Small intestine (tissue), 7 donors: ENCODE measurements at regions not wholly inside any gene's neighbourhood (a gene's known extent, or its start where the extent isn't known, plus 50 kb on each side); places are given as distances from the start of the nearest gene placed in this dataset.

Experiments used
- DNase-seq, 2 donors: peaks; one replicate each; pipeline versions ENCODE4 v3.0.0 to v3.0.0-alpha.2; 2013
- FAIRE-seq: peaks from 2 replicates; lab custom pipeline; 2012; peaks lifted over from hg19 to GRCh38; lab: Jason Lieb, UNC
- H3K27ac ChIP-seq, 3 donors: one replicate each; pipeline ENCODE4 v1.5.1; 2013; ENCODE audit warnings: low read length in 2 of 3, mild to moderate bottlenecking in 2 of 3, control low read depth in 1 of 3, inconsistent platforms in 1 of 3, low read depth in 1 of 3, moderate library complexity in 1 of 3
- H3K27me3 ChIP-seq, 3 donors: one replicate each; pipeline ENCODE4 v1.6.1; 2013; ENCODE audit warnings: low read length in 3 of 3, inconsistent platforms in 1 of 3; ENCODE audit not compliant: control insufficient read depth in 3 of 3, insufficient read depth in 3 of 3
- H3K36me3 ChIP-seq, 3 donors: one replicate each; pipeline ENCODE4 v1.6.1; 2013; ENCODE audit warnings: low read length in 3 of 3, inconsistent platforms in 1 of 3, low read depth in 1 of 3, mild to moderate bottlenecking in 1 of 3, moderate library complexity in 1 of 3; ENCODE audit not compliant: control insufficient read depth in 3 of 3, insufficient read depth in 2 of 3
- H3K4me1 ChIP-seq, 3 donors: one replicate each; pipeline ENCODE4 v1.6.1; 2013; ENCODE audit warnings: low read length in 2 of 3, inconsistent platforms in 1 of 3, low read depth in 1 of 3, mild to moderate bottlenecking in 1 of 3, moderate library complexity in 1 of 3; ENCODE audit not compliant: control insufficient read depth in 3 of 3, insufficient read depth in 2 of 3
- H3K4me3 ChIP-seq, 3 donors: one replicate each; pipeline ENCODE4 v1.5.1; 2013; ENCODE audit warnings: low read length in 3 of 3, control low read depth in 1 of 3, inconsistent platforms in 1 of 3, low read depth in 1 of 3, mild to moderate bottlenecking in 1 of 3, moderate library complexity in 1 of 3
- H3K9me3 ChIP-seq, 2 donors: one replicate each; pipeline ENCODE4 v1.6.1; 2013; ENCODE audit warnings: low read depth in 1 of 2, low read length in 1 of 2; ENCODE audit not compliant: control insufficient read depth in 2 of 2, insufficient read depth in 1 of 2
- WGBS, 3 donors: extraction: QIAGEN DNeasy Blood & Tissue Kit; methylation state at CpG; one replicate each; pipeline ENCODE4 v1.1.7; 2013; 5-methylcytosine and 5-hydroxymethylcytosine counted together
- donor health status: healthy with polysubstance abuse.
- donor health status: control.
- donor health status: control.
- donor health status: Bipolar disorder and iron deficiency.
- donor health status: healthy.

DNA sequence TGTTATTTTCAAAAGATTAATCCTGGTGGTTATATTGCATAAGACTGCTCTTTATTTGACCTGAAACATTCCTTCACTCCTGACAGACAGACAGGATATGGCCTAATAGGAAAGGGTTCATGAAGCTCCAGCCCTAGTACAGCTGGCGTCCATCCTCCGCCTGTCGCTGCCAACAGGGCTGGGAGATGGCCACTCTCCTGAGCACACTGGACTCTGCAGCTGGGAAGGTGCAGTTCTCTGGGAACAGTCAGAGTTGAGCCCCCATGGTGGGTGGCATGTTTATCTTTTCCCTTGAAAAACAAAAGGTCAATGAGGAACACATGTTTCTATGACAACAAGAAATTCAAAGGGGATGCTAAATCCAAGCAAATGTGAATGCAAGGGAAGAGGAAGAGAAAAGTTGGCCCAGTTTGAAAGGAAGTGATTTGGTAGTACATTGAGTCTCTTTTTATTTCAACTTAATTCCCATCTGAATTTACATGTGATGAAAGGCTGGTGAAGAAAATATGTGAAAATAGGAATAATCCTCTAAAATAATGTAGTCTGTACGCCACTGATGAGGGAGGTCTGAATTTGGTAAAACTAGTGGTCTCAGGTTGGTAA lies 89.9 kb upstream of the DCN start:
- Histone ChIP-seq H3K9me3 (peaks cover 0 to 4% of the 10 kb centered on the region in 2 donors), H3K4me1 (no peaks in the 10 kb centered on the region), H3K27ac (peak overlapping the region in 1 of 3 donors; percentile 74), H3K27me3 (peaks cover 0 to 2% (median 0%) of the 10 kb centered on the region in 3 donors), H3K4me3 (no peak overlapping the region), H3K36me3 (no peaks in the 10 kb centered on the region)
- 80 to 95% (median 92%) methylated on average over 4 of the region's 4 CpGs for WGBS, 3 donors
- FAIRE-seq = no peak
- no peak for DNase-seq

DNA sequence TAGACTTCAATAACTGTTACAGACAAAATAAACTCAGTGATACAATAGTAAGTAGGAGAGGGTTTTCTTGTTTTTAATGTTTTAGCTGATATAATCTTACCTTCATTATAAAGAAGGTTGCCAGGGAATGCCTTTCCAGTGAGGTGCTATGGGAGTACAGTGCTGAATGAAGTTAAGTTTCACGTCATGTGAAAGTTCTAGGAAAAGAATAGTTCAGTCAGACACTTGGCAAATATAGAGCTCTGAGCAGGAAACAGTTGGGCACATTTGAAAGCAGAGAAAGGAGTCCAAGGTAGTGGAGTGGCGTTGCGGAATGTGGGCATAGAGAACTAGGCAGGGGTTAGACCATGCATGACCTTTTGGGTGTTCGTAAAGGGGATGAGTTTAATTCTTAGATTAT lies 88.6 kb upstream of the DCN start:
- DNase-seq = no peak
- Histone ChIP-seq H3K4me1 (no peaks in the 10 kb centered on the region), H3K36me3 (no peaks in the 10 kb centered on the region), H3K9me3 (peaks cover 0 to 4% of the 10 kb centered on the region in 2 donors), H3K27ac (no peak overlapping the region), H3K4me3 (no peak overlapping the region), H3K27me3 (peaks cover 0 to 2% (median 0%) of the 10 kb centered on the region in 3 donors)
- WGBS, 3 donors = 73 to 85% (median 79%) methylated on average over 4 of the region's 4 CpGs
- no peak for FAIRE-seq

DNA sequence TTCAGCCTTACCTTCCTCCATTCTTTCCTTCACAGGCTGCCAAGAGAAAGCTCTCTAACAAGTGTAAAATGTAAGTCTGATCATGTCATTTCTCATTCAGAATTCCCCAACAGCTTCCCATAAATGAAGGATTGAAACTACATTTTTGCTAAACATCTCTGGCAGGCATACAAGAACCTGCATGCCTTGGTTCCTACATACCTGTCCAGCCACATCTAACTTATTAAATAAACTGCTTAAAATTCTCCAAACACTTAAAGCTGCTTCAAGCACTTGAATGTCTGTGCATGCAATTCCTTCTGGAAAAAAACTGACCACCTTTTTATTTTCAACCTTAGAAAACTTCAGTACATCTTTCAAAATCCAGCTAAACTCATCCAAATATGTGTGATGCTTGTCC lies 84.4 kb upstream of the DCN start:
- H3K4me3 ChIP-seq = no peak overlapping the region
- FAIRE-seq (no peak), DNase-seq (no peak)
- H3K27ac ChIP-seq = no peak overlapping the region
- H3K27me3 ChIP-seq = peaks cover 0 to 2% (median 0%) of the 10 kb centered on the region in 3 donors
- H3K9me3 ChIP-seq = no peaks in the 10 kb centered on the region
- H3K4me1 ChIP-seq = no peaks in the 10 kb centered on the region
- H3K36me3 ChIP-seq = no peaks in the 10 kb centered on the region

DNA sequence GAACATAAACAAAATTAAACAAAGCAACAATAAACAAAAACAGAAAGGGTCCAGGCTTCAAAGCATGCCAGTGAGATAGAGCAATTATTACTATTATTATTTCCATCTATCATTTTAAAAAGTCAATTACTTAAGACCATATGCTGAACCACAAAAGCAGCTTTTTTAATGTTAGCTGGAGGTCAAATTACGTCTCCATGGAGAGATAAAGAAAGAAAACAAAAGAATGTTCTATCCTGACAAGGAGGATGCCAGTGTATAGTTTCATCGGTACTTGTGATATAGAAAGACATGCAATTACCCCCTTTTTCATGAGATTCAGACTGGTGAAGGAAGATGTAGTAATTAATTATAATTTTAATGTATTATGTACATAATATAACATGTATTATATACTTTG lies 81.6 kb upstream of the DCN start:
- DNase-seq (no peak), FAIRE-seq (no peak)
- no peaks in the 10 kb centered on the region for H3K27me3 ChIP-seq
- WGBS, 3 donors = 47 to 69% (median 50%) methylated on average over 2 of the region's 2 CpGs
- H3K4me1 ChIP-seq = no peaks in the 10 kb centered on the region
- H3K9me3 ChIP-seq = no peaks in the 10 kb centered on the region
- H3K4me3 ChIP-seq = no peak overlapping the region
- H3K27ac ChIP-seq = no peak overlapping the region
- H3K36me3 ChIP-seq = no peaks in the 10 kb centered on the region

DNA sequence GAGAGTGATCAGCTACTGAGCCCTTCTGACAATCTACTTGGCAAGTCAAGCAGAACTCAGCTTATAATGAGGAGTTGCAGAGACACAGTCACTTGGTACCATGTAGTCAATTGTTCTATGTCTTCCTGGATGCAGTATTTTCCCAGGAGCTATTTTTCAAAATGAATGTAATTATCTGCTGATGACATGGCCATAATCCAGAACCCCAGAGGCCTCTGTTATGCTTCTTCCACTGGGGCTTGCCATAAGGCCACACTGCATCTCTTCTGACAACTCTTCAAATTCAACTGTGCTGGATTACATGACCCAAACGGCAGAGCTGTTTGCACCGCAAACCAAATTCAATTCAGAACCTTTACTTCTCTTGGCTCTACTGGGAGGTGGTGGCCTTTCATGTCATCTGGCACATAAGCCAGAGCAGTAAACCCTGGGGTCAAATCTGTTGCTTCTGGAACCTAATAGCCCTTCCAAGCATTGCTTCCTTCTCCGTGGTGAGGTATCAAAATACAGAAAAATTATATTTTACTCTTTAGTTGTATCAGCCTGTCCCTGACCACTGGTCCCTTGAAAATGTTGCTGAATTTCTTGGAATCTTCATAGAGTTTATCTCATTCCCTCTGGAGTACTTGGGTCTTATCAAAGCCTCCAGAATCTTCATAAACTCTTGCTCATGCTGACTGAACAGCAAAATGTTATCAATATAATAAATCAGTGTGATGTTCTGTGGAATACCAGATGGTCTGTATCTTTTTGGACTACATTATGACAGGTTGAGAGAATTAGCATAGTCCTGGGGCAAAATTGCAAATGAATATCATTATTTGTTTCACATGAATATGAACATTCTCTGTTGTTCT lies 79.4 kb upstream of the DCN start:
- Histone ChIP-seq H3K27me3 (no peaks in the 10 kb centered on the region), H3K27ac (no peak overlapping the region), H3K36me3 (no peaks in the 10 kb centered on the region), H3K4me1 (no peaks in the 10 kb centered on the region), H3K4me3 (no peak overlapping the region), H3K9me3 (no peaks in the 10 kb centered on the region)
- 79 to 84% (median 79%) methylated on average over 3 of the region's 3 CpGs for WGBS, 3 donors
- FAIRE-seq (no peak), DNase-seq (no peak)

DNA sequence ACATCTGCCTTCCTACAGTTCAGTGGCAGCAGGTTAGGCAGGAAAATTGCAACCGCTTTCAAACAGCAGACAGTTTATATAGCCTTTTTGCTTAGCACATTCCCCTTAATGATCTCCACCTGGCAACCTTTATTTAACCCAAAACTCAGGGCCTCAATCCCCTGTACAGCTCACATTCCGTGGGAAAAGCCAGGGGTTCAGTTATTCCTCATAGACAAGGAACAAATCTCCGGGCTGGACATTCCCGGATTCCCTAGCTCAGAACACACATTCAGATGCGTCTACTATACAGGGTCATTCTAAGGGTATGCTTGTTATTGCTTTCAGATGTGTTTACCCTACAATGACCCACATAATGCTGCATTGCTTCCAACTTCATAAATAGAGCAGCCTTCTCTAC lies 73.8 kb upstream of the DCN start:
- FAIRE-seq = no peak
- no peaks in the 10 kb centered on the region for H3K4me1 ChIP-seq
- H3K9me3 ChIP-seq = no peaks in the 10 kb centered on the region
- no peak for DNase-seq
- H3K36me3 ChIP-seq = no peaks in the 10 kb centered on the region
- no peak overlapping the region for H3K4me3 ChIP-seq
- H3K27me3 ChIP-seq = no peaks in the 10 kb centered on the region
- 63 to 73% (median 68%) methylated on average over 5 of the region's 5 CpGs for WGBS, 3 donors
- H3K27ac ChIP-seq = no peak overlapping the region

DNA sequence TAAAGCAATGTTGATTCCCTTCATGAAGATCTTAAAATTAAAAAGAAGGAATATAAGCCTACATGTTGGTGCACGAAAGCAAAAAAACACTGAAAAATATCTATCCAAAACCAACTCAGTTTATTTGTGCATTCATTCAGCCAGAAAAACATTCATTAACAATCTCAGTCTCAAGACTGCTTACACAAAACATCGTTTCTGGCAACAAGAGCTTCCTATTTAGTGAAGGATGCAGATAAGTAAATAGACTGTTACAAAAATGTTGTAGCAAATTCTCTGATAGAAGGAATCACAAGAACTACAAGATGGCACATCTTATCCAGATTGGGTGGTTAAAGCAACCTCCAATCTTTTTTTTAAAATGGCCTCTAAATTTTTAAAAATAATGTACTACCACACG lies 69.7 kb upstream of the DCN start:
- H3K36me3 ChIP-seq = no peaks in the 10 kb centered on the region
- no peak overlapping the region for H3K27ac ChIP-seq
- H3K4me3 ChIP-seq = no peak overlapping the region
- H3K27me3 ChIP-seq = no peaks in the 10 kb centered on the region
- WGBS, 3 donors = 65 to 69% (median 65%) methylated on average over 3 of the region's 3 CpGs
- FAIRE-seq (no peak), DNase-seq (no peak)
- H3K4me1 ChIP-seq = no peaks in the 10 kb centered on the region
- no peaks in the 10 kb centered on the region for H3K9me3 ChIP-seq

DNA sequence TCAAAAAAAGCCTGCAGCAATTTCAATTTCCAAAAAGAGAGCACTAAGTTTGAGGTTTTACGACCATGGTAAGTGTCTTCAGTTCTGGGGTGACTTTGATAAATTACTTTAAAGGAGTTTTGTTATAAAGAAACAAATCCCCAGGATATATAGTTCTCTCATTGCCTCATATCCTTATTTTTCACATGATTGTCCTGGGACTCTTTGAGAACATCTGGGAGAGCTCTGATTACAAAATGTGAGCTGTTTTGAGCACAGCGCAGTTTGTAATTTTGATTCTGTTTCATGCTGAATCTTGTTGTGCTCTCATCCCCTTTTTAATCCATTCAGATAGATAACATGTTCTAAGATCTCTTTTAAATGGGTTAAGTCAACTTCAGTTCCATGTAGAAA lies 67.7 kb upstream of the DCN start:
- peak overlapping the region in 1 of 3 donors; percentile 44 for H3K27ac ChIP-seq
- H3K4me3 ChIP-seq = no peak overlapping the region
- no peaks in the 10 kb centered on the region for H3K36me3 ChIP-seq
- DNase-seq (no peak), FAIRE-seq (no peak)
- H3K27me3 ChIP-seq = no peaks in the 10 kb centered on the region
- WGBS, 3 donors = 60 to 81% (median 81%) methylated on average over 2 of the region's 2 CpGs
- no peaks in the 10 kb centered on the region for H3K4me1 ChIP-seq
- H3K9me3 ChIP-seq = no peaks in the 10 kb centered on the region
